ENCODE measurements at regions not wholly inside any gene's neighbourhood (a gene's known extent, or its start where the extent isn't known, plus 50 kb on each side); places are given as distances from the start of the nearest gene placed in this dataset.

DNA sequence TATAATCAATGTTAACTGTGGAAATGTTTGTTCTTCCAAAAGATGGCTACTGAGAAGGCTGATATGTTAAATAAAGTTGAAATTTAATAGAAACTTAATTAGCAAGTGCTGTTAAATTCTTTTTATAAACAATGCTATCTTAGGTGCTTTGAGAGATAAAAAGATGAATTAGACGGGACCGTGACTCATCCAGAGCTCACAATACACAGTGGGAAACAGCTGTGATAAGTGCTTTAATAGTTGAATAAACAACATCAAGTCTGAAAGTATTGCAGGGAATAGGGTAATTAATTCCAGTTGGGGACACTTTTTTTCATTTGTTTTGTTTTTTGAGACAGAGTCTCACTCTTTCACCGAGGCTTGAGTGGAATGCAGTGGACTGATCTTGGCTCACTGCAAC is 85.5 kb upstream of the DTNA start:
- no peak overlapping the region for H2AFZ ChIP-seq (ENCODE audit: low read length)
- in situ Hi-C loops (cut with HindIII; ENCODE audit: extremely low pct_ligation_motif_present, low pct_unique_long_range_greater_than_20kb), result no loop called here
- no peak overlapping the region for H3K4me3 ChIP-seq (replicated peaks in 1 of 3; ENCODE audit: insufficient read depth in 1 of 3, low read depth in 2 of 3, low read length in 3 of 3)
- POLR2A ChIA-PET, result no interaction called here
- H3K79me2 ChIP-seq (ENCODE audit: insufficient read depth, low read length), result no peaks in the 10 kb centered on the region
- FAIRE-seq (no peak), ATAC-seq (no peak), DNase-seq (ENCODE audit: low spot score) (no peak)
- CTCF ChIA-PET (ENCODE audit: low intra/inter-chr PET ratio, low total read pairs), result no interaction called here
- no peak overlapping the region for H3K27ac ChIP-seq (ENCODE audit: extremely low read length, insufficient read depth, low read length)
- peaks cover 11% of the 10 kb centered on the region; the same call in 1 of the 2 replicates for H3K9me3 ChIP-seq (ENCODE audit: low read length)
- TF ChIP-seq, protein P1, sequence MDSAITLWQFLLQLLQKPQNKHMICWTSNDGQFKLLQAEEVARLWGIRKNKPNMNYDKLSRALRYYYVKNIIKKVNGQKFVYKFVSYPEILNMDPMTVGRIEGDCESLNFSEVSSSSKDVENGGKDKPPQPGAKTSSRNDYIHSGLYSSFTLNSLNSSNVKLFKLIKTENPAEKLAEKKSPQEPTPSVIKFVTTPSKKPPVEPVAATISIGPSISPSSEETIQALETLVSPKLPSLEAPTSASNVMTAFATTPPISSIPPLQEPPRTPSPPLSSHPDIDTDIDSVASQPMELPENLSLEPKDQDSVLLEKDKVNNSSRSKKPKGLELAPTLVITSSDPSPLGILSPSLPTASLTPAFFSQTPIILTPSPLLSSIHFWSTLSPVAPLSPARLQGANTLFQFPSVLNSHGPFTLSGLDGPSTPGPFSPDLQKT (CRISPR knock-in tag; IDR thresholded peaks at IDR 0.05; ENCODE audit: borderline replicate concordance), result no peak
- TF ChIP-seq RFX3 (CRISPR knock-in tag; IDR thresholded peaks at IDR 0.05) (no peak), U2AF2 (IDR thresholded peaks at IDR 0.05; ENCODE audit: low read depth, low read length) (no peak), AHR (CRISPR knock-in tag; IDR thresholded peaks at IDR 0.05) (no peak), ZNF629 (CRISPR knock-in tag; conservative IDR thresholded peaks at IDR 0.05) (no peak), ZNF230 (CRISPR knock-in tag; IDR thresholded peaks at IDR 0.05) (no peak), SOX6 (IDR thresholded peaks at IDR 0.05) (no peak), SOX6 (CRISPR knock-in tag; IDR thresholded peaks at IDR 0.05) (no peak), ZNF552 (CRISPR knock-in tag; IDR thresholded peaks at IDR 0.05; ENCODE audit: borderline replicate concordance) (no peak), ZNF616 (CRISPR knock-in tag; IDR thresholded peaks at IDR 0.05; ENCODE audit: low read depth) (no peak)
- TF ChIP-seq, protein P2, sequence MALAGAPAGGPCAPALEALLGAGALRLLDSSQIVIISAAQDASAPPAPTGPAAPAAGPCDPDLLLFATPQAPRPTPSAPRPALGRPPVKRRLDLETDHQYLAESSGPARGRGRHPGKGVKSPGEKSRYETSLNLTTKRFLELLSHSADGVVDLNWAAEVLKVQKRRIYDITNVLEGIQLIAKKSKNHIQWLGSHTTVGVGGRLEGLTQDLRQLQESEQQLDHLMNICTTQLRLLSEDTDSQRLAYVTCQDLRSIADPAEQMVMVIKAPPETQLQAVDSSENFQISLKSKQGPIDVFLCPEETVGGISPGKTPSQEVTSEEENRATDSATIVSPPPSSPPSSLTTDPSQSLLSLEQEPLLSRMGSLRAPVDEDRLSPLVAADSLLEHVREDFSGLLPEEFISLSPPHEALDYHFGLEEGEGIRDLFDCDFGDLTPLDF (CRISPR knock-in tag; IDR thresholded peaks at IDR 0.05), result no peak
- TF ChIP-seq, protein P3, sequence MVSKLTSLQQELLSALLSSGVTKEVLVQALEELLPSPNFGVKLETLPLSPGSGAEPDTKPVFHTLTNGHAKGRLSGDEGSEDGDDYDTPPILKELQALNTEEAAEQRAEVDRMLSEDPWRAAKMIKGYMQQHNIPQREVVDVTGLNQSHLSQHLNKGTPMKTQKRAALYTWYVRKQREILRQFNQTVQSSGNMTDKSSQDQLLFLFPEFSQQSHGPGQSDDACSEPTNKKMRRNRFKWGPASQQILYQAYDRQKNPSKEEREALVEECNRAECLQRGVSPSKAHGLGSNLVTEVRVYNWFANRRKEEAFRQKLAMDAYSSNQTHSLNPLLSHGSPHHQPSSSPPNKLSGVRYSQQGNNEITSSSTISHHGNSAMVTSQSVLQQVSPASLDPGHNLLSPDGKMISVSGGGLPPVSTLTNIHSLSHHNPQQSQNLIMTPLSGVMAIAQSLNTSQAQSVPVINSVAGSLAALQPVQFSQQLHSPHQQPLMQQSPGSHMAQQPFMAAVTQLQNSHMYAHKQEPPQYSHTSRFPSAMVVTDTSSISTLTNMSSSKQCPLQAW (CRISPR knock-in tag; IDR thresholded peaks at IDR 0.05), result no peak
- TF ChIP-seq, protein P4, sequence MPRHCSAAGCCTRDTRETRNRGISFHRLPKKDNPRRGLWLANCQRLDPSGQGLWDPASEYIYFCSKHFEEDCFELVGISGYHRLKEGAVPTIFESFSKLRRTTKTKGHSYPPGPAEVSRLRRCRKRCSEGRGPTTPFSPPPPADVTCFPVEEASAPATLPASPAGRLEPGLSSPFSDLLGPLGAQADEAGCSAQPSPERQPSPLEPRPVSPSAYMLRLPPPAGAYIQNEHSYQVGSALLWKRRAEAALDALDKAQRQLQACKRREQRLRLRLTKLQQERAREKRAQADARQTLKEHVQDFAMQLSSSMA (CRISPR knock-in tag; IDR thresholded peaks at IDR 0.05), result no peak
- TF ChIP-seq, protein P5, sequence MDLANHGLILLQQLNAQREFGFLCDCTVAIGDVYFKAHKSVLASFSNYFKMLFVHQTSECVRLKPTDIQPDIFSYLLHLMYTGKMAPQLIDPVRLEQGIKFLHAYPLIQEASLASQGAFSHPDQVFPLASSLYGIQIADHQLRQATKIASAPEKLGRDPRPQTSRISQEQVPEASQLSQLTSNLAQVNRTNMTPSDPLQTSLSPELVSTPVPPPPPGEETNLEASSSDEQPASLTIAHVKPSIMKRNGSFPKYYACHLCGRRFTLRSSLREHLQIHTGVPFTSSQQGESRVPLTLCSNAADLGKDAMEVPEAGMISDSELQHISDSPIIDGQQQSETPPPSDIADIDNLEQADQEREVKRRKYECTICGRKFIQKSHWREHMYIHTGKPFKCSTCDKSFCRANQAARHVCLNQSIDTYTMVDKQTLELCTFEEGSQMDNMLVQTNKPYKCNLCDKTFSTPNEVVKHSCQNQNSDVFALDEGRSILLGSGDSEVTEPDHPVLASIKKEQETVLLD (CRISPR knock-in tag; IDR thresholded peaks at IDR 0.05; ENCODE audit: low read depth), result no peak
- no peaks in the 10 kb centered on the region for H3K4me1 ChIP-seq (ENCODE audit: insufficient read depth, low read length)
- no peaks in the 10 kb centered on the region for H3K36me3 ChIP-seq (replicated peaks in 1 of 2; ENCODE audit: control insufficient read depth in 1 of 2, insufficient read depth in 2 of 2, low read length in 2 of 2)
- no peaks in the 10 kb centered on the region; a peak in 1 of 5 replicates for H3K27me3 ChIP-seq (ENCODE audit: control insufficient read depth in 1 of 2, insufficient read depth in 2 of 2, low read length in 2 of 2)
- intact Hi-C loops (cut with micrococcal nuclease; ENCODE audit: unreplicated experiment), result no loop called here
- H4K20me1 ChIP-seq (ENCODE audit: insufficient read depth, low read length), result no peaks in the 10 kb centered on the region
- no TSS peak for BruUV-seq (replicated peaks)
- no peak overlapping the region for H3K9ac ChIP-seq (ENCODE audit: insufficient read depth, low read depth, low read length)
- 72% methylated on average over 3 of the region's 3 CpGs for WGBS (ENCODE audit: low lambda C conversion rate)
- no peak overlapping the region for H3K4me2 ChIP-seq (ENCODE audit: low read depth, low read length)
